ENCODE measurements at regions not wholly inside any gene's neighbourhood (a gene's known extent, or its start where the extent isn't known, plus 50 kb on each side); places are given as distances from the start of the nearest gene placed in this dataset.

GRCh38 chr3:104546301-104546700, 820.4 kb upstream of the ALCAM start:
- no peak for DNase-seq

GRCh38 chr3:104547031-104547430, 819.7 kb upstream of the ALCAM start:
- DNase-seq = no peak

- DNase-seq = no peak
These were observed 818.3 kb upstream of the ALCAM start for GRCh38 chr3:104548401-104548800.

GRCh38 chr3:104549099-104549714, 817.5 kb upstream of the ALCAM start:
- DNase-seq = no peak

- DNase-seq = no peak
These were observed 813.6 kb upstream of the ALCAM start for GRCh38 chr3:104553121-104553520.

GRCh38 chr3:104554425-104554824, 812.3 kb upstream of the ALCAM start:
- no peak for DNase-seq

- DNase-seq = no peak
These were observed 811.0 kb upstream of the ALCAM start for GRCh38 chr3:104555728-104556127.

- DNase-seq = no peak
These were observed 810.2 kb upstream of the ALCAM start for GRCh38 chr3:104556372-104557078.

GRCh38 chr3:104561324-104561723, 805.4 kb upstream of the ALCAM start:
- no peak for DNase-seq

GRCh38 chr3:104564045-104564643, 802.6 kb upstream of the ALCAM start:
- peak; percentile 36 for DNase-seq

- DNase-seq = no peak
These were observed 800.7 kb upstream of the ALCAM start for GRCh38 chr3:104566054-104566453.

- DNase-seq = no peak
These were observed 791.1 kb upstream of the ALCAM start for GRCh38 chr3:104575634-104576033.

GRCh38 chr3:104578558-104578957, 788.2 kb upstream of the ALCAM start:
- DNase-seq = no peak

- no peak for DNase-seq
These were observed 784.6 kb upstream of the ALCAM start for GRCh38 chr3:104582092-104582491.

- DNase-seq = no peak
These were observed 782.0 kb upstream of the ALCAM start for GRCh38 chr3:104584682-104585081.

- no peak for DNase-seq
These were observed 780.4 kb upstream of the ALCAM start for GRCh38 chr3:104586344-104586743.

GRCh38 chr3:104588442-104588841, 778.3 kb upstream of the ALCAM start:
- DNase-seq = no peak

GRCh38 chr3:104591776-104592175, 774.9 kb upstream of the ALCAM start:
- no peak for DNase-seq

GRCh38 chr3:104594491-104594890, 772.2 kb upstream of the ALCAM start:
- DNase-seq = no peak

GRCh38 chr3:104596054-104596453, 770.7 kb upstream of the ALCAM start:
- DNase-seq = no peak

- DNase-seq = no peak
These were observed 770.2 kb upstream of the ALCAM start for GRCh38 chr3:104596551-104596950.

- no peak for DNase-seq
These were observed 767.7 kb upstream of the ALCAM start for GRCh38 chr3:104598848-104599511.

- DNase-seq = no peak
These were observed 762.2 kb upstream of the ALCAM start for GRCh38 chr3:104604326-104605010.
